OCI-LY7 (cell line): ENCODE measurements at regions not wholly inside any gene's neighbourhood (a gene's known extent, or its start where the extent isn't known, plus 50 kb on each side); places are given as distances from the start of the nearest gene placed in this dataset.

Experiments used
- BruUV-seq: library from RNA; stranded (reverse); fragments of 400-500 nt; replicated peaks from 2 replicates; lab custom pipeline; 2021; lab: Mats Ljungman, UMichigan
- CTCF ChIA-PET: fragments of 300-600 bp; sonication (Branson Sonifier 250); formaldehyde crosslinking; loops from one replicate; lab custom pipeline; 2022; ENCODE audit warnings: antibody characterized with exemption; ENCODE audit not compliant: unreplicated experiment; lab: Charles Lee
- POLR2A ChIA-PET: fragments of 300-600 bp; sonication (Branson Sonifier 250); formaldehyde crosslinking; loops from one replicate; lab custom pipeline; 2022; ENCODE audit warnings: antibody characterized with exemption; lab: Charles Lee
- DNase-seq: peaks from one replicate; pipeline ENCODE4 v3.0.0-alpha.2; 2015; ENCODE audit warnings: low spot score
- H2AFZ ChIP-seq: fragments of 200-600 bp; sonication (generic), shearing (Covaris generic); 2 replicates; pipeline ENCODE4 v1.6.1; 2014; ENCODE audit warnings: mild to moderate bottlenecking, antibody characterized with exemption, low read length, moderate library complexity
- H3K27ac ChIP-seq: fragments of 200-600 bp; sonication (generic); 2 replicates; pipeline ENCODE4 v1.5.1; 2014; ENCODE audit warnings: mixed run types, low read depth, mild to moderate bottlenecking, moderate library complexity, low read length, inconsistent platforms; ENCODE audit not compliant: poor library complexity, severe bottlenecking
- H3K36me3 ChIP-seq: fragments of 200-600 bp; sonication (generic); 2 replicates; pipeline ENCODE4 v1.6.1; 2014; ENCODE audit warnings: mild to moderate bottlenecking, antibody characterized with exemption, low read length, moderate library complexity, mixed read lengths; ENCODE audit not compliant: insufficient read depth
- H3K4me1 ChIP-seq: fragments of 200-600 bp; sonication (generic); 2 replicates; pipeline ENCODE4 v1.5.1; 2014; ENCODE audit warnings: mild to moderate bottlenecking, low read length; ENCODE audit not compliant: insufficient read depth, poor library complexity, severe bottlenecking
- H3K4me2 ChIP-seq: fragments of 200-600 bp; sonication (generic); 2 replicates; pipeline ENCODE4 v1.6.1; 2014; ENCODE audit warnings: mild to moderate bottlenecking, low read length
- H3K4me3 ChIP-seq: fragments of 200-600 bp; sonication (generic); 2 replicates; pipeline ENCODE4 v1.5.1; 2014; ENCODE audit warnings: mild to moderate bottlenecking, low read depth, low read length; ENCODE audit not compliant: poor library complexity, severe bottlenecking
- H3K79me2 ChIP-seq: fragments of 200-600 bp; sonication (generic); 2 replicates; pipeline ENCODE4 v1.6.1; 2016; ENCODE audit warnings: low read depth, mild to moderate bottlenecking, low read length, moderate library complexity, mixed read lengths; ENCODE audit not compliant: insufficient read depth
- H3K9me2 ChIP-seq: fragments of 200-600 bp; sonication (generic); 2 replicates; pipeline ENCODE4 v1.6.1; 2016; ENCODE audit warnings: mild to moderate bottlenecking, low read length, mixed read lengths; ENCODE audit not compliant: insufficient read depth
- H3K9me3 ChIP-seq: fragments of 200-600 bp; sonication (generic); 2 replicates; pipeline ENCODE4 v1.6.1; 2014; ENCODE audit warnings: mild to moderate bottlenecking, mixed run types, low read length, mixed read lengths
- H4K20me1 ChIP-seq: fragments of 200-600 bp; sonication (generic); 2 replicates; pipeline ENCODE4 v1.6.1; 2014; ENCODE audit warnings: mild to moderate bottlenecking, antibody characterized with exemption, low read length, moderate library complexity, mixed read lengths; ENCODE audit not compliant: insufficient read depth
- CTCF ChIP-seq: fragments of 200-600 bp; sonication (generic); conservative IDR thresholded peaks from 2 replicates; pipeline ENCODE4 v1.5.1; 2014; ENCODE audit warnings: mild to moderate bottlenecking, antibody characterized with exemption, low read length, moderate library complexity, mixed read lengths
- EZH2phosphoT487 ChIP-seq: fragments of 200-600 bp; sonication (generic); IDR thresholded peaks from 2 replicates; pipeline ENCODE4 v1.6.1; 2018; ENCODE audit warnings: low read depth, borderline replicate concordance, mild to moderate bottlenecking, mixed run types, antibody characterized with exemption, low read length, moderate library complexity, mixed read lengths
- intact Hi-C: fragments of 100-400 bp; cut with micrococcal nuclease; formaldehyde crosslinking; loops from one replicate; pipeline ENCODE4 v1.10.0; 2022; ENCODE audit not compliant: unreplicated experiment

- H3K4me1 ChIP-seq: no peaks in the 10 kb centered on the region
- no peaks in the 10 kb centered on the region for H3K36me3 ChIP-seq
- no peaks in the 10 kb centered on the region for H3K9me2 ChIP-seq
- POLR2A ChIA-PET: no interaction called here
- no peaks in the 10 kb centered on the region for H3K9me3 ChIP-seq
- H3K4me3 ChIP-seq: no peak overlapping the region
- no peak overlapping the region for H3K4me2 ChIP-seq
- TF ChIP-seq CTCF (no peak), EZH2phosphoT487 (no peak)
- H3K27ac ChIP-seq: no peak overlapping the region
- no peak overlapping the region for H2AFZ ChIP-seq
- no peaks in the 10 kb centered on the region for H4K20me1 ChIP-seq
- CTCF ChIA-PET: no interaction called here
- no peaks in the 10 kb centered on the region for H3K79me2 ChIP-seq
- no peak for DNase-seq
- BruUV-seq: no TSS peak
- intact Hi-C loops: no loop called here
Measured at GRCh38 chr2:220664272-220665107, 907.6 kb downstream of the EPHA4 start.

- Histone ChIP-seq H3K4me2 (no peak overlapping the region), H3K27ac (no peak overlapping the region), H2AFZ (no peak overlapping the region), H3K4me3 (no peak overlapping the region), H3K9me3 (no peaks in the 10 kb centered on the region), H4K20me1 (no peaks in the 10 kb centered on the region), H3K79me2 (no peaks in the 10 kb centered on the region), H3K4me1 (no peaks in the 10 kb centered on the region), H3K36me3 (no peaks in the 10 kb centered on the region), H3K9me2 (no peaks in the 10 kb centered on the region)
- no TSS peak for BruUV-seq
- POLR2A ChIA-PET: no interaction called here
- DNase-seq: no peak
- CTCF ChIA-PET: no interaction called here
- intact Hi-C loops: no loop called here
- TF ChIP-seq CTCF: no peak
- no peak for TF ChIP-seq EZH2phosphoT487
Measured at GRCh38 chr2:220665108-220665471, 907.0 kb downstream of the EPHA4 start.

- H2AFZ ChIP-seq: no peak overlapping the region
- no peaks in the 10 kb centered on the region for H3K4me1 ChIP-seq
- no peaks in the 10 kb centered on the region for H4K20me1 ChIP-seq
- no peaks in the 10 kb centered on the region for H3K9me2 ChIP-seq
- no peak overlapping the region for H3K4me2 ChIP-seq
- TF ChIP-seq EZH2phosphoT487 (no peak), CTCF (no peak)
- ChIA-PET CTCF (no interaction called here), POLR2A (no interaction called here)
- no peak overlapping the region for H3K4me3 ChIP-seq
- H3K79me2 ChIP-seq: no peaks in the 10 kb centered on the region
- H3K9me3 ChIP-seq: no peaks in the 10 kb centered on the region
- BruUV-seq: no TSS peak
- H3K36me3 ChIP-seq: no peaks in the 10 kb centered on the region
- intact Hi-C loops: no loop called here
- no peak overlapping the region for H3K27ac ChIP-seq
- DNase-seq: no peak
Measured at GRCh38 chr2:220669324-220669723, 902.8 kb downstream of the EPHA4 start.
